ENCODE measurements at regions not wholly inside any gene's neighbourhood (a gene's known extent, or its start where the extent isn't known, plus 50 kb on each side); places are given as distances from the start of the nearest gene placed in this dataset.

DNA sequence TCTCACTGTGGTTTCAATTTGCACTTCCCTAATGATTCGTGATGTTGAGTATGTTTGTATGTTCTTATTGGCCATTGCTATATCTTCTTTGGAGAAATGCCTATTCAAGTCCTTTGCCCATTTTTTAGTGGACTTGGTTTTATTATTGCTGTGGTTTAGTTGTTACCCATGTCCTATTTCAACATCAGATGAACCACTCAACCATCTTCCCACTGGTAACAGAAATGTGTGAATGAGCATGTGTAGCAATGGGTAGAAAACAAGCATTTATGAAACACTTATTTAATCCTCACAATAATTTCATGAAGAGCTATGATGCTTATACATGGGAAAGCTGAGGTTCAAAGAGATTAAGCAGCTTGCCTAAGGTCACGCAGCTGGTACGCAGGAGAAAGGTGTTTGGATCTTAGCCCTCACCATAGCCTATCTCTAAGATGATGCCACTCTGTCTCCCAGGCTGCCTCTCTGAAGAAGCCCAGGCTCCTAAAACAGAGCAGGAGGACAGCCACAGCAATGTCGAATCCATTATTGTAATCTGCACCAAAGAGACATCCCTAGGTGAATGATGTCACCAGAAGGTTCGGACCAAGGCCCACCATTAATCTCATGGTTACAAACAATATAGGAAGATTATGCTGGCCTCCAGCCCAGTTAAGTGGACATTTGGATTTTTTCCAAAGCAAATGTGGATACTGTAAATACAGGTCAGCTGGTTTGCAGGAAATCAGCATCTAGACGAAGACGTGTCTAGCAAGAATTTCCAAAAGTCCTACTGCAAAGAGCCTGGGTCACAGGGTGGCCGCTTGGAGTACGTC lies 447.6 kb upstream of the ZMIZ1 start:
- DNase-seq (ENCODE audit: low spot score), result no peak

DNA sequence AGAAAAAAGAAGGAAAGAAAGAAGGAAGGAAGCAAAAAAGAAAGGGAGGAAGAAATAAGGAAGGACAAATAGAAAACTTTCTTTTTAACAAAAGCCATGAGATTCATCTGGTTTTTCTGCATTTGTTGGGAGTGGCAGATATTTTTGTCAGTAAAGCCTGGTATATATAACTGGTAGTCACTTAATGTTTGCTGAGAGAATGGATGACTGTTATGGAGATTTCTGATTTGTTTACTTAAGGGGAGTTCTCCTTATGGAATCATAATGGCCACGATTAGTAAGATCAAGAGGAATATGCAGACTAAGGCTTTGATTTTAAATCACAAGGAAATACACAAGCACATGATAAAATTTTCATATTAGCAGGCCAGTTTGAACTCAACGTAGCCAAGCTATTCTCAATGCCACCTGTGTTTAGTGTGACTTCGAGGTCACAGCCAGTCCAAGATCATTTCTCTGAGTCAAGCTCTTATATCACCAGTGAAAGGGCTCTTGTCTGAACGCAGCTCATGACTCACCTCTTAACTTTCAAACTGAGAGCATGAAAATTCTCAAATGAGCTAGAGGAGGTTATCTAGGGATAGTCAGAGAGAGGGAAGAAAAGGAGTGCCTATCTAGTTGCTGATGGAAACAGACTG lies 445.1 kb upstream of the ZMIZ1 start:
- DNase-seq (ENCODE audit: low spot score), result peak; percentile 58

DNA sequence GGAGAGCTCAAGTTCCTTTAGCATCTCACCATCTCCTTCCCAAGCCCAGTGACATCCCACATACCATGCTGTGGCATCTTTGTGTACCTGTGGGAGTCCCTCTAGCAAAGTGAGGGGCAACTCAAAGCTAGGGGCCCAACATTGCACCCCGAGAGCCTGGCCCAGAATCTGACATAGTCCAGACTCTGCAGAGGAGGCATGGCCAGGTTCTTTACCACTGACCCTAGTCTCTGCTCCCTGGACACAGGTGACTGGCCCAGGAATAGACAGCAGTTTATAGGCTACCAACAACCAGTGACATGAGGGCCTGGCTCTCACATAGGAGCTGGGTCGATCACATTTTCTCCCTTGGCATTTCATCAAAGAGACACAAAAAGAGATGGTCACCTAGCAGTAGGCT lies 444.0 kb upstream of the ZMIZ1 start:
- no peak for DNase-seq (ENCODE audit: low spot score)

DNA sequence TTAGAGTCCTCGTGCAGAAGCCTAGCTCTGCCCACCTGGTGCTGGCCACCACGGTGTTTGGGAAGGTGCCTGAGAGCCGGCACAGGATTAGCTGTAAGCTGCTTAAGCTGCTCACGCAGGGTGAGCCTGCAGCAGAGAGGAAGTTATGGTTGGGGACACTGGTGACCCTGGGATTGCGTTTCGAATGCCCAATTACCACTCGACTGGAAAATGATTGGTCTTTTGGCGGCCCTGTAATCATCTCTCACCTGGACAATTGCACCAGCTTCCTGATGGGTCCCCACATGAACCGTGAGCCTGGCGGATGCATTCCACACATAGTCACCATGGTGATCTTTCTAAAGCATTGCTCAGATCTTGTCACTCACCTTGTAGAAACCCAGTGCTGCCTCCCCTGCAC lies 442.3 kb upstream of the ZMIZ1 start:
- DNase-seq (ENCODE audit: low spot score), result no peak

DNA sequence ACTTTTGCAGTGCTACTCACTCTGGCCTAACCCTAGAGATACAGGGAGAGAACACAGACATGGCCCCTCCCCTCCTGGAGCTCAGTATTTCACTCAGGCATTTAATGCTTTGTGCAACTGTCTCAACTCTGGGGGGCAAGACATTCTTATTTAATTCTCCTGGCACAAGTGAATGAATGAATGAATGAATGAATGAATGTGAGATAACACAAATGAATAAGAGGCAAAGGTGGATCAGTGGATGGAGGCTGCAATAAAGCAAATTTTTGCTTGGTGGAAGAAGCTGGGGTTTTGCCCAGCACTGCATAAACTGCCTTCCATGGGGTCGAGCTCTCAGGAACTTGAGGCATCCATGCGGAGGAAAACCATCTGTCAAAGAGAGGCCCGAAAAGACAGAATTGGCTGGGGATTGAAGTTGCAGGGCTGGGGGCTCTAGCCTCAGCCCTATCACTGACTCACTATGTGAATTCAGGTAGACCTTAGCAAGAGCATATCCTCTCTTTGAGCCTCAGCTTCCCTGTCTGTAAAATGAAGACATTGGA lies 441.4 kb upstream of the ZMIZ1 start:
- DNase-seq (ENCODE audit: low spot score), result no peak

DNA sequence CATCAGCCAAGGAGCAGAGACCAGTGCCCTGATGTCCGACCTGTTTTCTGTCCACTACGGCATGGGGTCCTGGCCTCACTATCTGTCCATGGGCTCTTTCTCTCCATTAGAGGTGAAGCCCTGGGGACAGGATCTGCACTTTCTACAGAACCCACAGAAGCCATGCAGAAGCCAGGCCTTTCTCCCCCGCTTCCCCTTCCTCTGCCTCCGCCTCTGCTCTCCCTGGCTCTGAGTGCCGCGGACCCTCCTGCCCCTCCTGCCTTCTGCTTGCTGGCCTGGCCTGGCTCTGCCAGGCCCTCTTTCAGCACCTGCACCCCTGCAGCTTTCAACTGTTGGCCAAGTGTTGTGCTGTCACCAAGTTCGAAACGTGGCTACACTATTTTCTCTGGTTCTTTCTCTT lies 439.8 kb upstream of the ZMIZ1 start:
- DNase-seq (ENCODE audit: low spot score), result no peak

DNA sequence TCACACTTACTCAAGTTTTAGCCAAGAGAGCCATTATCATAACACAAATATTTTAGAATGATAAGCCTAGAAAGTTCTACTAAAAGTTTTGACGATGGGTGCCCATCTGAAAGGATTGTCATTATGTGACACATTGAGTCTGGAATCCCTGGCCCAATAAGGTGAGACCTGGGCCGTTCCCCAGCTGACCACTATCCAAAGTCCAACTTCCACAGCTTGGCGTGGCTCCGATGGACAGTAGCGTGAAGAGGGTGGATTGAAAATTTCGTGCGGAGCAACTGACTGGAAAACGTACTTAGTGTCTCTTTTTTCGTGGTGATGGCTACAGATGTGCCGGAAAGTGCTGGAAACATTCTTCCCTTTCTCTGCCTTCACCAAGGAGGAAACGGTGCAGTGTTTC lies 439.0 kb upstream of the ZMIZ1 start:
- no peak for DNase-seq (ENCODE audit: low spot score)

DNA sequence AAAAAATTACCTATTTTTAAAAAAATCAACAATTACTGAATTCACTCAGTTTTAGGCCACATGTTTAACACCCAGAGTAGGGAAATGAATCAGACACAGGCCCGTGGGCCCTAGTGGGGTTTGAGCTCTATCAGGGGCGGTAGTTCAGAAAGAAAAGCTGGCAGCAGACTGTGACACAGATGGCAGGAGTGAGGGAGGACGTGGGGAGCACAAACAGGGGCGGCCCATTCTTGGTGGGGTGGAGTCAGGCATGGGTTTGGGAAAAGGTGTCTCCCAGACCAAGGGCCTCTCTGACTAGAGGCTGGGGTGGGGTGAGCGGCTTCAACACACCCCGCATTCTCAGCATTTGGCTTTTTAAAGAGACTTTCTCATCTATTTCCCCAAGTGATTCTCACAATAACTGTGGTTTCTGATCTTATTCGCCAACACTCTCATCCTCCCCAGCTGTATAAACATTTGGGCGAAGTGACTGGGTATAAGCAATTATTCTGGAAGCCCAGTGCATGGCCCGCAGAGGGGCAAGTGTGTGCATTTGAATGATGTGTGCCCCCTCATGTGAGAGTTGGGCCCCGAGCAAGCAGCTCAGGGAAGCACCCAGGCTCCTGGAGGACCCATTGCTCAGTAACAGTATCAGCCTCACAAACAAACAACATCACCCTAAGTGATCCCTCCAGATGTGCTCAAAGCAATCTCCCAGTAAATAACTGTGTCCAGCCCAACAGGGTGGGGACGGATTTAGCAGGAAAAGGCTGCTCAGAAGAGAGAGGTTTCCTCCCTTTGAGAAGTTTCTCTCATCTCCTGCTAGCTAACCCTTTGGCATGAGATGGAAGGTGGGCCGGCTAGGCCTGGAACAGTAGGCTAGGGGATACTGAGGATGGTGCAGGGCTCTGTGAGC lies 437.6 kb upstream of the ZMIZ1 start:
- DNase-seq (ENCODE audit: low spot score), result no peak

- no peak for DNase-seq (ENCODE audit: low spot score)
Measured at GRCh38 chr10:78634389-78634815, 434.4 kb upstream of the ZMIZ1 start.

GRCh38 chr10:78634835-78635234 lies 433.9 kb upstream of the ZMIZ1 start:
- DNase-seq (ENCODE audit: low spot score), result no peak

DNA sequence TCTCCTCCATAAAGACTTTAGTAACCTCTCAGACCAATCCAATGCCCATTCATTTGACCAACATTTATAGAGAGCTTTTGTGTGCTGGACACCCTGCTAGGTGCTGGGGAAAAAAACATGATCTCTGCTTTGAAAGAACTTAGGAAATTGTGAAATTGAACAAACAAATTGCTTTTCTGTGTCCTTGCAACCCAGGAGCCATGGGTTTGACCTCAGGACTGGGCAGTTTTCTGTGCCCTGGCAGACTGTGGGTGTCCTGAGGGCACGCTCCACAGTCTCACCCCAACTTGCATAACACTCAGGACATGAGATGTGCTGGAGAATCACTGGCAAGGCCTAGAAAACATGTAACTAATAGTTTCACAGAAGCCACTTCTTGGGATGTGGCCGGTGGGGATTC lies 429.1 kb upstream of the ZMIZ1 start:
- no peak for DNase-seq (ENCODE audit: low spot score)

DNA sequence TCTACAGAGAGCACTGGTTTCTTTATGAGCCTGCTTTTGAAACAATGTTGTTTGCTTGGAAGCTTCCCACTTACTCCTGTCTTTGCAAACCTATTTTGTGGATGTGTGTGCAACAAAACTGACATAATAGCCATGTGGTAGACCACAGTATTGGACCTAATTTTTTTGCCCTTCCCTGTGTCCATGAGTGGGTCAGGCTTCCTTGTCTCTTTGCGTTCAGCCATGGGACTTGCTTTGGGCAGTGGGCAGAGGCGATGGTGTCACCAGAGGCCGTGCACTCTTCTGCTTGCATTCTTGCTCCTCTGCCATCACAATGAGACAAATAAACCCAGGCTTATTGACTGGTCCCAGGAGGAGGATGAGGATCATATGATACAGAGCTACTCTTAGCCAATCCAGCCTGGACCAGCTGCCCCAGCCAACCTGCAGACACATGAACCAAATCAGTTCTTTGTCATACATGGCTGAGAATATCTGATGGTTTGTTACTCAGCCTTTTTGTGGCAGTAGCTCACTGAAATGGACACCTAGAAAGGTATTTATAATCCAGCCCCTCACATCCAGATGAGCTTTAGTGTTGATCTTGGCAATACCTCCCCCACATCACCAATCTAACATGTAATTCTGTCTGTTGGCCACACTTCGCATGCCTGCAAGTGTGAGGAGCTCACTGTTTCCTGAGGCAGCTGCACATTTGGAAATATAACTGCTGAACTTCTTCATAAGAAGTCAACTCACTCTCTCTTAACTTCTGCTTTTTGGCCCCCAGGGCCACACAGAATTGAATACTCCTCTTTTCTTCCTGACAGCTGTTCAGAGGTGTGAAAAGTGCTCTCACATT lies 427.8 kb upstream of the ZMIZ1 start:
- no peak for DNase-seq (ENCODE audit: low spot score)

DNA sequence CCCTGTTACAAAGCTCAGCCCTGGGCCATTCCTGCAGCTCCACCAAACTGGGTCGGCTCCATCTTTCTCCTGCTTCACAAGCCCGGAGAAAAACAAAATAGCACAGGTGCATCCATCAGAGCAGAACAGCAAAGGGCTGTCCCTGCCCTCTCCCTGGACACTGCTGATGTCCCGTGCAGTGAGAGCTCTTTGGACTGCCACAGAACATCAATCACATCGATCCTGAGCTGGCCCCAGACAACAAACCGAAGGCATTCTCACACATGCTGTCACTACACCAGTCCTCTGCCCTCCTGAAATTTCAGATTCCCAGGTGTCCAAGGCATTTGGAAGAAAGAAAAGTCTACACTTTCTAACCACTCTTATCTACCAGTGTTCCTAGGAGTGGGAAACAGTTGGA lies 427.1 kb upstream of the ZMIZ1 start:
- DNase-seq (ENCODE audit: low spot score), result no peak

DNA sequence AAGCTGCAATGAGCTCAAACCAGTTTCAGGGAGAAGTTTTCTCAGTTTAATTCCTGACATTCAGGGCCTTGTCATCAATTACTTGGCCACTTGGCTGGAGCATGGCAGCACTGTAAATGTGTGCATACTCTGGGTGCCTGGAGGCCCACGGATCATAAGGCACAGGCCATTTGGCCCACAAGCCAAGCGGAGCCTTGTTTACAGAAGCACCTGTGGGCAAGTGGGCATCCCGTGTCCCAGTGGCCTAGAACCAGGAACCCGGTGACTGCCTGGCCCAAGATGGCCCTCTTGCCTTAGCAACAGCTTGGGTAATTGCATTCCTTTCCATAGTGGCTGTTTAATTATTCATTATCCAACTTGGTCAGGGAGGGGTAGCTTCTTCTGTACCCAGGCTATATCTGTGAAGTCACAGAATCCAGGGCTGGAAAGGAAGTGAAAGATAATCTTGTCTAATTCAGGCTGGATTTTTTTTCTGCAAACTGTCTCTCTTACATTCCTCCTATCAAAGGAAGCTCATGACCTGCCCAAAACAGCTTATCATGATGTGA lies 426.4 kb upstream of the ZMIZ1 start:
- DNase-seq (ENCODE audit: low spot score), result no peak

DNA sequence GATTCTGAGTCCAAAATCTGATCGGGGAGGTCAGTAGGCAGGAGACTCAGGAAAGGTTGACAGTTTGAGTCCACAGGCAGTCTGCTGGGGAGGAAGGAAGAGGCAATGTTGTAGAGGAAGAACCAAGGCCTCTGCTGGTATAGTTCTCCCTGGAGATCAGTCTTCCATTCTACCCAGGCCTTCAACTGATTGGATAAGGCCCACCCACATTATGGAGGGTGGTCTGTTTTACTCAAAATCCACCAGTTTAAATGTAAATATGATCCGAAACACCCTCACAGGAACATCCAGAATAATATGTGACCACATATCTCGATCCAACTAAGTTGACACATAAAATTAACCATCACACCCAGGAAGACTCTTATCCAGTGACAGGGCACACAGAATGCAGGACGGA lies 425.3 kb upstream of the ZMIZ1 start:
- DNase-seq (ENCODE audit: low spot score), result no peak

DNA sequence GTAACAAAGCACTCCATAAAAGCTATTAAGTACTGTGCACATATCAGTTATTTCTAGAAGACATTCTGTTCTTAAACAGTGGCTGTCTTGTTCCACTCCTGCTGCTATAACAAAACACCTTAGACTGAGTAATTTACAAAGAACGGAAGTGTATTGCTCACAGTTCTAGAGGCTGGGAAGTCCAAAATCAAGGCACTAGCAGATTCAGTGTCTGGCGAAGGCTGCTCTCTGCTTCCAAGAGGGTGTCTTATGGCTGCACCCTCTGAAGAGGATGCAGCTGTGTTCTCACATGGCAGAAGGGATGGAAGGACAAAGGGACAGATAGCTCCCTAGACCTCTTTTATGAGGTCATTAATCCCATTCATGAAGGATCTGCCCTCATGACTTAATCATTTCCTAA lies 424.2 kb upstream of the ZMIZ1 start:
- DNase-seq (ENCODE audit: low spot score), result no peak

DNA sequence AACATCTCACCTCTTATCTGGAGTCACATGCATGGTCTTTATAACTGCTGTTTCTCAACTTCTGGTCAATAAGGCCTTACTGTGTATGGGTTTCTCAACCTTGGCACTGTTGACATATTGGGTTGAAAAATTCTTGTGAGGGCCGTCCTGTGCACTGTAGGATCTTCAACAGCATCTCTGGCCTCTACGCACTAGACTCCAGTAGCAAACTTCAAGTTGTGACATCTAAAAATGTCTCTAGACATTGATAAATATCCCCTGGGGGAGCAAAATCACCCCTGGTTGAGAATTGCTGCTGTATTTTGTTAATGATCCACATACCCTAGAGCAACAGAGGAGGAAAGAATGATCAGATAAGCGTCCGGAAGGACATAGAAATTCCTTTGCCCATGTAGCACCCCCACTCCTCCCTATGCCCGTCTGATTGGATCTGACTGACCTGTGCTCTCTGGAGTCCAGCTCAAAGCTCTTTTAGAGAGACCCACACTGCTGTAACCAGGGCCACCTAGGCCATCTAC lies 423.5 kb upstream of the ZMIZ1 start:
- DNase-seq (ENCODE audit: low spot score), result no peak

DNA sequence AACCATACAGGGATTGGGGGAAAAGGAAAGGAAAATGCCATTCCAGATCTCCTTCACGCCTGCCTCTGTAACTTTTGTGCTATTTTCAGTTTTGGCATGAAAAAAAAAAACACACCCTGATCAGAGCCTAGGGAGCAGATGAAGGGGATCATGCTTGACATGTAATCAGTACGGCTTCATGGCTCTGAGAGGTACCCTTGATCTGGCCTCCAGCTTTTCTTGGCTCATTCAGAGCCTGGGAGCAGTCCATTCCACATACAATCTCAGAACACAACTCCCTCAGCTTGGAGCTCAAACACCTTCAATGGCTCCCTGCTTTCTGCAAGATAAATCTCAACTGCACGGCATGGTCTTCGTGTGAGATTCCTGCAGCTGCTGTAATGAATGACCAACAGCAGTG lies 422.8 kb upstream of the ZMIZ1 start:
- no peak for DNase-seq (ENCODE audit: low spot score)

DNA sequence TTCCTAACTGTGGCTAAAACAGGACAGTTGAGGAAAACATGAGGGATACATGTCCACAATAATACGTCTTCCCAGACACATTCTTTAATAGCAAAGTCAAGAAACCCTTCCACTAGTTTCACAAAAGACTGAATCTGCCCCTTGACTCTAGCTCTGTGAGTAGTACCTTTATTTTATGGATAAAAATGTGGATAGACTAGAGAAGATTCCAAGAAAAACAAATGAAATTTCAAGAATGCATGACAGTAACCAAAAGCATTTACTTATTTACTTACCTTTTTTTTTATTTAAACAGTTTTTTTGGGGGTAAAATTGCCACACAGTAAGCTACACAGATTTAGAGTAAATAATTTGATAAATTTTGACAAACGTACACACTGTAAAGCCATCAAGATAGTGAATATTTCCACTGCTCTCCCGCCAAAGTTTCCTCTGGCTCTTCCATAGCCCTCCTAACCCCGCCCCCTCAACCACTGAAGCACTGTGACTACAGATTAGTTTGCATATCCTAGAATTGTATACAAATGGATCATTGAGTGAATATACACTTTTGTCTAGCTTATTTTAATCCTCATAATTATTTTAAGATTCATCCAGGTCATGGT lies 420.4 kb upstream of the ZMIZ1 start:
- no peak for DNase-seq (ENCODE audit: low spot score)

- no peak for DNase-seq (ENCODE audit: low spot score)
Measured at GRCh38 chr10:78649429-78649828, 419.3 kb upstream of the ZMIZ1 start.

DNA sequence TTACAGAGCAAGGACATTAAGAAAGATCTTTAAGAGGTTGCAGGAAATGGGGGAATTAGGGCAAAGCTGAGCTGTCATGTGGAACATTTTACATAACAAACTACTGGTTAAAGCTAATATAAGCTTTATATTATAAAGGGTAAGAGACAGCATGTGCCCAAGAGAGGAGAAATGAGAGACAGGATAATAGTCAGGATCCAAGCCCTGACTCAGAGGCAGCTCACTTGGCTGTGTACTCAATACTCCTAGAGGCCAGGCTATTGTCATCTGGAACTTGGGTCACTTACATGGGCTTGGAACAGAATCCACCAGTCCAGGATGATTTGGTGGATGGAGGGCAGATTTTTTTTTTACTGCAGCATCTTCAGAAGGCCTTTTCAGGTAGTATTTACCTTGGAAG lies 418.6 kb upstream of the ZMIZ1 start:
- DNase-seq (ENCODE audit: low spot score), result no peak

Data from RKO (cell line).